Upper lobe of left lung (tissue), 4 donors: ENCODE measurements at regions not wholly inside any gene's neighbourhood (a gene's known extent, or its start where the extent isn't known, plus 50 kb on each side); places are given as distances from the start of the nearest gene placed in this dataset.

Experiments
- CTCF ChIP-seq, 6 experiments: fragments of 450-650 bp in 4 of 6; fragments of 200-600 bp in 2 of 6; sonication (generic) in 2 of 6; IDR thresholded peaks; one replicate each; pipeline ENCODE4 v1.5.1; 2016 to 2019; ENCODE audit warnings: antibody characterized with exemption in 6 of 6
- EP300 ChIP-seq, 4 donors: sonication (generic); formaldehyde crosslinking; IDR thresholded peaks; one replicate each; pipeline ENCODE4 v1.5.1; 2017; ENCODE audit warnings: antibody characterized with exemption in 4 of 4, control low read depth in 2 of 4
- POLR2A ChIP-seq, 4 donors: fragments of 450-650 bp; IDR thresholded peaks; one replicate each; pipeline ENCODE4 v1.5.1; 2016 to 2017; ENCODE audit warnings: antibody characterized with exemption in 4 of 4, mild to moderate bottlenecking in 2 of 4
- POLR2AphosphoS5 ChIP-seq, 2 donors: sonication (generic); formaldehyde crosslinking; IDR thresholded peaks; one replicate each; pipeline ENCODE4 v1.5.1; 2017; ENCODE audit warnings: antibody characterized with exemption in 2 of 2

GRCh38 chr4:96652821-96653220 lies 812.9 kb downstream of the PDHA2 start:
- TF ChIP-seq POLR2A (IDR thresholded peaks at IDR 0.05): no peak
- TF ChIP-seq CTCF (IDR thresholded peaks at IDR 0.05): no peak
- no peak for TF ChIP-seq EP300 (IDR thresholded peaks at IDR 0.05)
- TF ChIP-seq POLR2AphosphoS5 (IDR thresholded peaks at IDR 0.05): no peak
